ENCODE measurements at regions not wholly inside any gene's neighbourhood (a gene's known extent, or its start where the extent isn't known, plus 50 kb on each side); places are given as distances from the start of the nearest gene placed in this dataset.

- no peak overlapping the region for H3K27ac ChIP-seq (ENCODE audit: low read depth)
- 88% methylated on average over 3 of the region's 3 CpGs for WGBS
- H3K4me1 ChIP-seq (ENCODE audit: insufficient read depth) = no peaks in the 10 kb centered on the region
- H3K36me3 ChIP-seq (ENCODE audit: insufficient read depth) = no peaks in the 10 kb centered on the region
- no peak for DNase-seq (ENCODE audit: extremely low spot score)
- H3K4me3 ChIP-seq (ENCODE audit: low read depth, low read length) = no peak overlapping the region
Observed at GRCh38 chr4:123262080-123262479, 134.5 kb upstream of the SPRY1 start.

- H3K4me3 ChIP-seq (ENCODE audit: low read depth, low read length) = no peak overlapping the region
- no peak overlapping the region for H3K27ac ChIP-seq (ENCODE audit: low read depth)
- DNase-seq (ENCODE audit: extremely low spot score) = no peak
- no peaks in the 10 kb centered on the region for H3K36me3 ChIP-seq (ENCODE audit: insufficient read depth)
- H3K4me1 ChIP-seq (ENCODE audit: insufficient read depth) = no peaks in the 10 kb centered on the region
- 90% methylated on average over 1 of the region's 1 CpG for WGBS
Observed at GRCh38 chr4:123265443-123265842, 131.2 kb upstream of the SPRY1 start.

DNA sequence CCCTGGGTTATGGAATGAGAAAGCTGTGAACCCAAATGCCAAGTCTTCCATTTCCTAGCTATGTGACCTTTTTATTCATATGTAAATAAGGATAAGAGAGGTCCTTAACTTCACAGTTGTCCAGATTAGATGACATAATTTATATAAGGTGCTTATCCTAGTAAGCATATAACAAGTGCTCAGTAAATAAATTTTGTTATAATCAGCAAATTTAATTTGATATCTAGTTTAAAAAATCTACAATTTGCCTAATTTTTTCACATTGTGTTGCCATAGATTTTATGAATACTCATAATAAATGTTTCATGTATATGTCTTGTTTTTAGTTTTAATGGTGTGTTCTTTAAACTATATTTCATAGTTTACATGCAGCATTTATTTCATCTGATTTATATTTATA lies 130.4 kb upstream of the SPRY1 start:
- Histone ChIP-seq H3K4me3 (ENCODE audit: low read depth, low read length) (no peak overlapping the region), H3K4me1 (ENCODE audit: insufficient read depth) (no peaks in the 10 kb centered on the region), H3K27ac (ENCODE audit: low read depth) (no peak overlapping the region), H3K36me3 (ENCODE audit: insufficient read depth) (no peaks in the 10 kb centered on the region)
- DNase-seq (ENCODE audit: extremely low spot score) = no peak

- Histone ChIP-seq H3K4me3 (ENCODE audit: low read depth, low read length) (no peak overlapping the region), H3K36me3 (ENCODE audit: insufficient read depth) (no peaks in the 10 kb centered on the region), H3K27ac (ENCODE audit: low read depth) (no peak overlapping the region), H3K4me1 (ENCODE audit: insufficient read depth) (no peaks in the 10 kb centered on the region)
- WGBS = 95% methylated on average over 3 of the region's 3 CpGs
- no peak for DNase-seq (ENCODE audit: extremely low spot score)
Observed at GRCh38 chr4:123278755-123279154, 117.8 kb upstream of the SPRY1 start.

- H3K4me3 ChIP-seq (ENCODE audit: low read depth, low read length) = no peak overlapping the region
- no peaks in the 10 kb centered on the region for H3K4me1 ChIP-seq (ENCODE audit: insufficient read depth)
- no peak for DNase-seq (ENCODE audit: extremely low spot score)
- no peaks in the 10 kb centered on the region for H3K36me3 ChIP-seq (ENCODE audit: insufficient read depth)
- 94% methylated on average over 3 of the region's 3 CpGs for WGBS
- H3K27ac ChIP-seq (ENCODE audit: low read depth) = no peak overlapping the region
Observed at GRCh38 chr4:123283371-123283895, 113.2 kb upstream of the SPRY1 start.

GRCh38 chr4:123284168-123284567 lies 112.4 kb upstream of the SPRY1 start:
- no peak for DNase-seq (ENCODE audit: extremely low spot score)
- Histone ChIP-seq H3K27ac (ENCODE audit: low read depth) (no peak overlapping the region), H3K36me3 (ENCODE audit: insufficient read depth) (no peaks in the 10 kb centered on the region), H3K4me3 (ENCODE audit: low read depth, low read length) (no peak overlapping the region), H3K4me1 (ENCODE audit: insufficient read depth) (no peaks in the 10 kb centered on the region)
- WGBS = 3% methylated on average over 2 of the region's 2 CpGs

GRCh38 chr4:123286903-123287466 lies 109.6 kb upstream of the SPRY1 start:
- Histone ChIP-seq H3K4me3 (ENCODE audit: low read depth, low read length) (no peak overlapping the region), H3K36me3 (ENCODE audit: insufficient read depth) (no peaks in the 10 kb centered on the region), H3K27ac (ENCODE audit: low read depth) (no peak overlapping the region), H3K4me1 (ENCODE audit: insufficient read depth) (no peaks in the 10 kb centered on the region)
- no peak for DNase-seq (ENCODE audit: extremely low spot score)
- 93% methylated on average over 2 of the region's 2 CpGs for WGBS

DNA sequence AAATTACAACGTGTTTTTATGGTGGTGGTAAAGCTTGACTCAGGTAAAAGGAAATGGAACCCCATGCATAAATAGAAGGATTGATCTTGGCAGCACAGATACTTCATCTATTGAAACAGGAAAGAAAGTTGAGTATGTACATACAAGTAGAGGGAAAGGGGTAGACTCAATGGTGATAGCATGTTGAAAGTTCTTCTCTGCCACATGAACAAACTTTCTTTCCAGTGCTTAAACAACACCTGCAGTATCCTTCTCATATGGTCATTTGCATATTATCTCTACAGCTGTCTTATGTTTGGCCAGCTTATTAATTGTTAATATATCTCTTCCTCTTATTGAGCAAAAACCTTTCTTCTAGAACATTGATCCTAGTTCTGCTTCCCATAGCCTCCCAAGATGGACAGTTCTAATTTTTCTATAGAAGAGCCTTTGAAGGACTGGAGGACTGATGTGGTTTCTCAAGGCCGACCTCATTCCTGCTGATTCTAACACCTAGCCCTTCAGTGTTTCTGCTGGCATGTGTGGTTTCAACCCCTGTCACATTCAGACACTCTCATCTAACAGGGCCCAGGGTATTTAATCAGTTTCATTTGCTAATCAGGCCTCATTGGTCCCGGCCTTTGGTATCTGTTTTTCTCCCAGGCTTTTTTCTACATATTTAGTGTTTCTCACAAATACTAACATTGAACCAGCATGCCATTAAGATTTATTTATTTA lies 108.1 kb upstream of the SPRY1 start:
- no peak overlapping the region for H3K27ac ChIP-seq (ENCODE audit: low read depth)
- no peak overlapping the region for H3K4me3 ChIP-seq (ENCODE audit: low read depth, low read length)
- DNase-seq (ENCODE audit: extremely low spot score) = no peak
- H3K36me3 ChIP-seq (ENCODE audit: insufficient read depth) = no peaks in the 10 kb centered on the region
- 94% methylated on average over 3 of the region's 3 CpGs for WGBS
- H3K4me1 ChIP-seq (ENCODE audit: insufficient read depth) = no peaks in the 10 kb centered on the region

GRCh38 chr4:123291329-123291728 lies 105.3 kb upstream of the SPRY1 start:
- Histone ChIP-seq H3K4me1 (ENCODE audit: insufficient read depth) (no peaks in the 10 kb centered on the region), H3K36me3 (ENCODE audit: insufficient read depth) (no peaks in the 10 kb centered on the region), H3K4me3 (ENCODE audit: low read depth, low read length) (no peak overlapping the region), H3K27ac (ENCODE audit: low read depth) (no peak overlapping the region)
- DNase-seq (ENCODE audit: extremely low spot score) = no peak

DNA sequence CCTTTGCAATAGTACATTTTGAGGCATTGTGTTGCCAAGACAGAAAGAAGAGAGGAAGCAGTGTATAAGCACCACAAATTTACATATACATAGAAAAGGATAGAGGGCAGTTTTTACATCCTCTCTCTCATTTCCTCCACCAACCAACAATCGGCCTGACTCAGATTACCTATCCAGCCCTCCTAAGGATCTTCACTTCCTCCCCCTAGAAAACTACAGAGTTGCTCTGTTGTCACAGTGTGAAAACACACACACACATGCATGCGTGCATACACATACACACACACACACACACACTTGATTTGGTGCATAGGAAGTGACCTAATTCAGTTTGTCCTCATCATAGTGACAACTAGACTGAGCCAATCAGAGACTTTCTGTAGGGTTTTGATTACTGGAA lies 98.8 kb upstream of the SPRY1 start:
- no peak for DNase-seq (ENCODE audit: extremely low spot score)
- WGBS = 94% methylated on average over 2 of the region's 2 CpGs
- H3K36me3 ChIP-seq (ENCODE audit: insufficient read depth) = no peaks in the 10 kb centered on the region
- no peaks in the 10 kb centered on the region for H3K4me1 ChIP-seq (ENCODE audit: insufficient read depth)
- H3K27ac ChIP-seq (ENCODE audit: low read depth) = no peak overlapping the region
- H3K4me3 ChIP-seq (ENCODE audit: low read depth, low read length) = no peak overlapping the region

DNA sequence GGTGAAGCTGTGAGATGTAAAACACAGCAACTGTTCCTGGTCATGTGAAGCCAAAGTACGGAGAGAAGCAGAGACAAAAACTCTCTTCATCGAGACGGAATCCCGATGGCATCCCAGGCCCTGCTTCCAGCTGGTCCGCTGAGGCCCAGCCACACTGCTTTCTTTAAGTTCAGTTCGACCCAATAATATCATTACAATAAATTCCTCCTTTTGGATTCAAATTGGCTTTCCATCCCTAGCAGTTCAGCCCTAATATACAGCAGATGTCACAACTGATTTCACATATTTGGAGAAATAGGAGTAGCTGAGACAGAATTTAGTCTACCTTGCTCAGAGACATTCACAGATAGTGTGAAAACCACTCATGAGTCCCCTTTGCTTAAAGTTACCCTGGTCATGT lies 98.3 kb upstream of the SPRY1 start:
- H3K36me3 ChIP-seq (ENCODE audit: insufficient read depth) = no peaks in the 10 kb centered on the region
- H3K4me3 ChIP-seq (ENCODE audit: low read depth, low read length) = no peak overlapping the region
- no peaks in the 10 kb centered on the region for H3K4me1 ChIP-seq (ENCODE audit: insufficient read depth)
- no peak overlapping the region for H3K27ac ChIP-seq (ENCODE audit: low read depth)
- DNase-seq (ENCODE audit: extremely low spot score) = no peak
- WGBS = 90% methylated on average over 6 of the region's 6 CpGs

DNA sequence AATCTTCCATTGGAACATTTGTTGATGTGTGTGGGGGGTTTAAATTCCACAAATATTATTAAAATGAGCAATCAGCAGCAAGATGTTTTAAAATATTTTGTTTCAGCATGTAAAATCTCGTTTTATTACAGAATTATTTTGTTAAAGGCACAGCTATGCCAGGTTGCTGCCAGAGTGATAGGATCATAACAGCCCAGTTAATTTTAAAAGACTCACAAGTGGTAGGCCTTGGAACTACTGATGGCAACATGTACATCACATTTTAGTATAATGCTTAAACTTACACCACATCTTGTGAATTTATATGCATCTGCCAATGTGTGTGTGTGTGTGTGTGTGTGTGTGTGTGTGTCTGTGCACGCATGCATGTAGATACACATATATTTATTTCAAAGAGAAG lies 97.8 kb upstream of the SPRY1 start:
- H3K27ac ChIP-seq (ENCODE audit: low read depth) = no peak overlapping the region
- H3K36me3 ChIP-seq (ENCODE audit: insufficient read depth) = no peaks in the 10 kb centered on the region
- no peaks in the 10 kb centered on the region for H3K4me1 ChIP-seq (ENCODE audit: insufficient read depth)
- 68% methylated on average over 2 of the region's 2 CpGs for WGBS
- no peak for DNase-seq (ENCODE audit: extremely low spot score)
- H3K4me3 ChIP-seq (ENCODE audit: low read depth, low read length) = no peak overlapping the region

DNA sequence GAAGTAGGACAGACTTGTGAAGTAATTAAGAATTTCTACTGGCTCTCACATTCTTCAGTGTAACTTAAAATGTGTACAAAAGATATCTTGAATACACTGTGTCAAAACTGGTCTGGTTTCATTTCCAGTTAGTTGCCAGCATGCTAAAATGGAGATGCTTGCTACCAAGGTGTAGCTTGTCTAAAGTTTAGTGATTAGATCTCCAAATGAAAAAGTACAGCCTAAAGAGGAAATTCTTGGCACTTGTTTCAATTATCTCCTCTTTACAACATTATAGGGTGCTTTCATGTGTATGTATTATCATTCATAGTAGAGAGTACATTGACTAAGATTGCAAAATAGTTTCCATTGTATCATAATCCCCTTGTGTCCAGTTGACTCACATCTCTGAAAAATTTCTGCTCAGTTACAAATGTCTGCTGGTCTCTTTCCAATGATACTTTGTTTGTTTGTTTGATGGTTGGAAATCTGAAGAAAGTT lies 97.3 kb upstream of the SPRY1 start:
- no peaks in the 10 kb centered on the region for H3K4me1 ChIP-seq (ENCODE audit: insufficient read depth)
- DNase-seq (ENCODE audit: extremely low spot score) = no peak
- H3K27ac ChIP-seq (ENCODE audit: low read depth) = no peak overlapping the region
- no peak overlapping the region for H3K4me3 ChIP-seq (ENCODE audit: low read depth, low read length)
- no peaks in the 10 kb centered on the region for H3K36me3 ChIP-seq (ENCODE audit: insufficient read depth)

- Histone ChIP-seq H3K27ac (ENCODE audit: low read depth) (no peak overlapping the region), H3K36me3 (ENCODE audit: insufficient read depth) (no peaks in the 10 kb centered on the region), H3K4me3 (ENCODE audit: low read depth, low read length) (no peak overlapping the region), H3K4me1 (ENCODE audit: insufficient read depth) (no peaks in the 10 kb centered on the region)
- no peak for DNase-seq (ENCODE audit: extremely low spot score)
- 80% methylated on average over 4 of the region's 4 CpGs for WGBS
Observed at GRCh38 chr4:123300222-123301039, 96.2 kb upstream of the SPRY1 start.

All from urinary bladder (tissue), 3 donors.